HG03060 (cell line): ENCODE measurements at regions not wholly inside any gene's neighbourhood (a gene's known extent, or its start where the extent isn't known, plus 50 kb on each side); places are given as distances from the start of the nearest gene placed in this dataset.
"Not testable (repeated sequence)": the region's sequence is repeated elsewhere in the genome, so short reads cannot be mapped to it uniquely, and the experiment has no call there.

Source experiments
- ATAC-seq: cut with Tn5 transposase; IDR thresholded peaks from one replicate; pipeline ENCODE4 v1.9.1; 2021; ENCODE audit warnings: low read depth, moderate number of reproducible peaks; ENCODE audit not compliant: unreplicated experiment

GRCh38 chr7:109386959-109387358, 817.3 kb downstream of the DNAJB9 start:
- ATAC-seq: no peak

- ATAC-seq: no peak
Measured at GRCh38 chr7:109387530-109387929, 817.9 kb downstream of the DNAJB9 start.

- no peak for ATAC-seq
Measured at GRCh38 chr7:109391240-109391639, 821.6 kb downstream of the DNAJB9 start.

- ATAC-seq: no peak
Measured at GRCh38 chr7:109402107-109402506, 832.4 kb downstream of the DNAJB9 start.

GRCh38 chr7:109407756-109408155, 838.1 kb downstream of the DNAJB9 start:
- ATAC-seq: no peak

GRCh38 chr7:109437957-109438356, 868.3 kb downstream of the DNAJB9 start:
- ATAC-seq: no peak

- ATAC-seq: no peak
Measured at GRCh38 chr7:109449760-109450159, 880.1 kb downstream of the DNAJB9 start.

GRCh38 chr7:109456116-109456515, 886.4 kb downstream of the DNAJB9 start:
- no peak for ATAC-seq

GRCh38 chr7:109460296-109460695, 890.6 kb downstream of the DNAJB9 start:
- ATAC-seq: no peak

GRCh38 chr7:109462171-109462570, 892.5 kb downstream of the DNAJB9 start:
- no peak for ATAC-seq

GRCh38 chr7:109467729-109468128, 898.1 kb downstream of the DNAJB9 start:
- ATAC-seq: not testable (repeated sequence)

GRCh38 chr7:109473172-109473571, 903.5 kb downstream of the DNAJB9 start:
- ATAC-seq: no peak

GRCh38 chr7:109476409-109476808, 906.7 kb downstream of the DNAJB9 start:
- ATAC-seq: no peak

GRCh38 chr7:109479388-109479787, 909.7 kb downstream of the DNAJB9 start:
- ATAC-seq: no peak

- not testable (repeated sequence) for ATAC-seq
Measured at GRCh38 chr7:109490607-109491006, 920.9 kb downstream of the DNAJB9 start.

GRCh38 chr7:109497053-109497452, 927.4 kb downstream of the DNAJB9 start:
- ATAC-seq: no peak

- ATAC-seq: no peak
Measured at GRCh38 chr7:109498131-109498530, 928.5 kb downstream of the DNAJB9 start.

- no peak for ATAC-seq
Measured at GRCh38 chr7:109503421-109503820, 933.7 kb downstream of the DNAJB9 start.

GRCh38 chr7:109522585-109522984, 952.9 kb downstream of the DNAJB9 start:
- ATAC-seq: no peak

GRCh38 chr7:109527833-109528232, 958.2 kb downstream of the DNAJB9 start:
- ATAC-seq: no peak

GRCh38 chr7:109529712-109530111, 960.0 kb downstream of the DNAJB9 start:
- ATAC-seq: no peak

- ATAC-seq: no peak
Measured at GRCh38 chr7:109532262-109532992, 962.8 kb downstream of the DNAJB9 start.

- ATAC-seq: no peak
Measured at GRCh38 chr7:109545686-109546085, 976.0 kb downstream of the DNAJB9 start.
